ENCODE measurements at regions not wholly inside any gene's neighbourhood (a gene's known extent, or its start where the extent isn't known, plus 50 kb on each side); places are given as distances from the start of the nearest gene placed in this dataset.

DNA sequence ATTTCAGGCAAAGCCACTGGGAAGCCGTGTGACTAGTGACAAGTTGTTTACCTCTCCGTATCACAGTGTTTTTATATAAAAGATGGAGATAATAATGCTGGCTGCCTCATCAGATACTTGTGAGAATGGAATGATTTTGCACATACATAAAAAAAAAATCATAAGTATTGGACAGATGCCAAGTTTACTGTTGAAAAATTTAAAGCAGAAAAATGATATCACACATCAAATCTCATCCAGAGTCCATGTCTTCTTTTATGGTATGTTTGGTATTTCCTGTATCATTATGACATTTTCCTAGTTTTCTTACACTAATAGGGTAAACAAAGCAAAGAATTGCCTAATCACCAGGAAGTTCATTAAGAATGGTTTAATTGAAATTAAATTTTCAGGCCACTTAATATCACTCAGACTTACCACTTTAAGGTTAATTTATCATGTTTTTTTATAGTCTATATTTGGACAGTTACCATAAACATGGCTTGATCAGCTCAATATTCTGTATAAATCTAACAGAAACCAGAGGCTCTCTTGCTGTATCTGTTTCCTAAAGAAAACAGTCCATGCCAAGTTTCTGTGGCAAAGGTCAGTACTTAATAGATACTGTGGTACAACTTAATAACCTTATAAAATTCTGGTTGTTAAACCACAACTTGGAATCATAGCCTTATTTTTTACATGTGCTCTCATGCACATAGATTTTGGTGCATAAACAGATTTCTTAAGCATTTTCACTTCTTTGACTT is 656.5 kb upstream of the RIOK2 start:
- peak; percentile 57 for DNase-seq (ENCODE audit: low read depth)
- TF ChIP-seq CTCF (IDR thresholded peaks at IDR 0.05; ENCODE audit: low read length, missing control alignments), result no peak
- no peak overlapping the region for H3K4me3 ChIP-seq (replicated peaks; ENCODE audit: low read depth, low read length)

DNA sequence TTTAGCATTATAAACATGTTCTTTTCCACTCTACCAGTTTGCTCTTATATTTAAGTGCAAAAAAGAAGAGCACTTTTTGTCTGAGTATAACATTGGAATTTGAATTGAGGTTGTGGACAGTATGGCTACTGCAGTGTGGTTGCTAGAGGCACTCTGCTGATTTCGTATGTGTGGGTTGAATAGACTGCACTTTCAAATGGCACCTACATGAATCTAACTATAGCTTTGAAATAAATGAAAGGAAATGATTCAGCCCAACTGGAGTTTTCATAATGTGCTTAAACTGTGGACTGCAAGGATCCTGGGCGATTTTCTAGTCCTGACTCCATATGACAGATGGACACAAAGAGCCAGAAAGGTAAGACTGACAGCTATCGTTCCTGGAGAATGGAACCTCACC is 657.6 kb upstream of the RIOK2 start:
- no peak overlapping the region for H3K4me3 ChIP-seq (replicated peaks; ENCODE audit: low read depth, low read length)

DNA sequence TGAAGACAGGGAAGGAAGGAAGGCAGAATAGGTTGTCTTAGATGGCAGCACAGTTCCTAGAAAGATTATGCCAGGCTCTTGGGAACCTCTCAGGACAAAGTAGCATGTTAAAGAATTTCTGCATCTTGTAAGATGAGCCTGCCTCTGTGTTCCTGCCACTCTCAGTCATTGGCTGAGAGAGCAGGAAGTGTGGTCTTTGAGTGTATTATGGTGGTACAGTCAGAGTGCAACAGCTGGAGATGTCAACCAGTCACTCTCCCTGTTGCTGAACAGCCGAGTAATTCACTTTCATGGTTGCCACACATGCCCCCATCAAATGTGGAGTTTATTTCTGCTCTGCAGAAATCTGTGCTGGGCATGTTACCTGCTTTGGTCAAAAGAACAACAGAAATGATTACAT is 659.6 kb upstream of the RIOK2 start:
- H3K4me3 ChIP-seq (replicated peaks; ENCODE audit: low read depth, low read length), result no peak overlapping the region
- no peak for TF ChIP-seq CTCF (IDR thresholded peaks at IDR 0.05; ENCODE audit: low read length, missing control alignments)
- no peak for DNase-seq (ENCODE audit: low read depth)

More for the DNA sequence above, 657.6 kb upstream of the RIOK2 start:
- peak; percentile 58 for DNase-seq (ENCODE audit: low read depth)
- no peak for TF ChIP-seq CTCF (IDR thresholded peaks at IDR 0.05; ENCODE audit: low read length, missing control alignments)

- H3K4me3 ChIP-seq (replicated peaks; ENCODE audit: low read depth, low read length), result no peak overlapping the region
- DNase-seq (ENCODE audit: low read depth), result no peak
- TF ChIP-seq CTCF (IDR thresholded peaks at IDR 0.05; ENCODE audit: low read length, missing control alignments), result no peak
These were observed 661.8 kb upstream of the RIOK2 start for GRCh38 chr5:97844797-97845196.

DNA sequence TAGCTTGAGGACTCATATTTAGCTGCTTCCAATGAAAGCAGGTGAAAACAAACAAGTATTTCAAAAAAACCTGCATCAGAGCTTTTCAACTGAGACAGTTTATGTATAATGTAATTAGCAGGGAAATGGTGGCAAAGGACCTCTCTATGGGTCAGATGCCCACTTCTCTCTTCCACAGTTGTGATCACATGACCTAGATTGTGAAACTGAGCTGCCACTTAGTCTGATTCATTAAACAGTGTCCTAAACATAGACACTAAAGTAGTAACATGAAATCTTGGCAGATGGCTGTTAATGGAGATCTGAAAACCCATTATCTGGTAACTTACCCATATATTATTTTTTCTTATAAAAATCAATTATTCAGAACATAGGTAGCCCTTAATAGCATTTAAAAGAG is 663.6 kb upstream of the RIOK2 start:
- no peak for DNase-seq (ENCODE audit: low read depth)
- no peak overlapping the region for H3K4me3 ChIP-seq (replicated peaks; ENCODE audit: low read depth, low read length)
- TF ChIP-seq CTCF (IDR thresholded peaks at IDR 0.05; ENCODE audit: low read length, missing control alignments), result no peak

GRCh38 chr5:97847920-97848631 is 665.0 kb upstream of the RIOK2 start:
- no peak for TF ChIP-seq CTCF (IDR thresholded peaks at IDR 0.05; ENCODE audit: low read length, missing control alignments)
- H3K4me3 ChIP-seq (replicated peaks; ENCODE audit: low read depth, low read length), result no peak overlapping the region

More at GRCh38 chr5:97847920-97848631, 665.0 kb upstream of the RIOK2 start:
- no peak for DNase-seq (ENCODE audit: low read depth)

Measured in fibroblast of pulmonary artery (primary cell).